IMR-90 (cell line): ENCODE measurements at regions not wholly inside any gene's neighbourhood (a gene's known extent, or its start where the extent isn't known, plus 50 kb on each side); places are given as distances from the start of the nearest gene placed in this dataset.

Source experiments
- ATAC-seq: fragments of 200-7000 bp; cut with Tn5 transposase; 2 replicates; pipeline ENCODE4 v1.9.1; 2020; ENCODE audit warnings: low read depth, mild to moderate bottlenecking, moderate library complexity
- BruUV-seq: library from RNA; stranded (reverse); fragments of 400-500 nt; replicated peaks from 2 replicates; lab custom pipeline; 2021; lab: Mats Ljungman, UMichigan
- CTCF ChIA-PET: fragments of 300-600 bp; formaldehyde crosslinking; extraction: SDS; loops from one replicate; lab custom pipeline; 2021; ENCODE audit warnings: antibody characterized with exemption; lab: Yijun Ruan, JAX
- POLR2A ChIA-PET: fragments of 300-600 bp; sonication (Branson Sonifier 250); formaldehyde crosslinking; loops from one replicate; lab custom pipeline; 2022; ENCODE audit warnings: antibody characterized with exemption; ENCODE audit not compliant: unreplicated experiment; lab: Charles Lee
- DNase-seq: peaks from one replicate; pipeline ENCODE4 v3.0.0; 2013
- H2AFZ ChIP-seq: replicated peaks from 2 replicates; pipeline ENCODE3; 2013; ENCODE audit warnings: low read length, mild to moderate bottlenecking; ENCODE audit not compliant: poor library complexity
- H2AK5ac ChIP-seq: 2 replicates; pipeline ENCODE4 v1.6.1; 2013; ENCODE audit warnings: low read depth, low read length, inconsistent platforms
- H2AK9ac ChIP-seq: replicated peaks from 2 replicates; pipeline ENCODE3; 2013; ENCODE audit warnings: mild to moderate bottlenecking, low read depth, low read length, moderate library complexity; ENCODE audit not compliant: poor library complexity
- H2BK120ac ChIP-seq: 2 replicates; pipeline ENCODE4 v1.6.1; 2013; ENCODE audit warnings: low read depth, low read length, inconsistent platforms
- H2BK15ac ChIP-seq: 3 replicates; pipeline ENCODE4 v1.6.1; 2013; ENCODE audit warnings: low read depth, low read length, inconsistent platforms
- H2BK20ac ChIP-seq: 2 replicates; pipeline ENCODE4 v1.6.1; 2013; ENCODE audit warnings: low read depth, mild to moderate bottlenecking, inconsistent platforms, low read length, moderate library complexity
- H2BK5ac ChIP-seq: 2 replicates; pipeline ENCODE4 v1.6.1; 2013; ENCODE audit warnings: mild to moderate bottlenecking, low read depth, low read length, inconsistent platforms; ENCODE audit not compliant: poor library complexity, severe bottlenecking
- H3K14ac ChIP-seq: replicated peaks from 2 replicates; pipeline ENCODE4 v1.6.1; 2013; ENCODE audit warnings: low read depth, low read length, inconsistent platforms
- H3K18ac ChIP-seq: 2 replicates; pipeline ENCODE4 v1.6.1; 2013; ENCODE audit warnings: low read depth, low read length, control low read depth
- H3K23ac ChIP-seq: 2 replicates; pipeline ENCODE4 v1.6.1; 2013; ENCODE audit warnings: low read depth, low read length, inconsistent platforms
- H3K27ac ChIP-seq: 2 replicates; pipeline ENCODE4 v1.5.1; 2013; ENCODE audit warnings: mild to moderate bottlenecking, control low read depth, low read length; ENCODE audit not compliant: insufficient read depth
- H3K27me3 ChIP-seq: 2 replicates; pipeline ENCODE4 v1.6.1; 2013; ENCODE audit warnings: low read length; ENCODE audit not compliant: control insufficient read depth, insufficient read depth
- H3K36me3 ChIP-seq: 2 replicates; pipeline ENCODE4 v1.6.1; 2013; ENCODE audit warnings: low read length, mixed read lengths; ENCODE audit not compliant: control insufficient read depth, insufficient read depth
- H3K4ac ChIP-seq: 2 replicates; pipeline ENCODE4 v1.6.1; 2013; ENCODE audit warnings: low read depth, low read length, inconsistent platforms
- H3K4me1 ChIP-seq: 2 replicates; pipeline ENCODE4 v1.6.1; 2013; ENCODE audit warnings: low read length, mixed read lengths; ENCODE audit not compliant: control insufficient read depth, insufficient read depth
- H3K4me2 ChIP-seq: 2 replicates; pipeline ENCODE4 v1.6.1; 2013; ENCODE audit warnings: low read depth, mild to moderate bottlenecking, control low read depth, low read length, moderate library complexity
- H3K4me3 ChIP-seq: 2 replicates; pipeline ENCODE4 v1.5.1; 2013; ENCODE audit warnings: low read depth, mild to moderate bottlenecking, control low read depth, low read length, moderate library complexity; ENCODE audit not compliant: insufficient read depth
- H3K56ac ChIP-seq: 2 replicates; pipeline ENCODE4 v1.6.1; 2013; ENCODE audit warnings: low read length, inconsistent platforms; ENCODE audit not compliant: insufficient read depth; ENCODE audit errors: extremely low read depth
- H3K79me1 ChIP-seq, 2 experiments: 2 replicates each; pipeline ENCODE4 v1.6.1; 2013; ENCODE audit warnings: low read length in 2 of 2, inconsistent platforms in 1 of 2, low read depth in 1 of 2
- H3K9ac ChIP-seq: 2 replicates; pipeline ENCODE4 v1.6.1; 2013; ENCODE audit warnings: low read depth, low read length, control low read depth
- H3K9me1 ChIP-seq: 2 replicates; pipeline ENCODE4 v1.6.1; 2013; ENCODE audit warnings: low read length, inconsistent platforms; ENCODE audit not compliant: insufficient read depth
- H3K9me3 ChIP-seq: 2 replicates; pipeline ENCODE4 v1.6.1; 2013; ENCODE audit warnings: low read length; ENCODE audit not compliant: control insufficient read depth, insufficient read depth
- H4K20me1 ChIP-seq: 2 replicates; pipeline ENCODE4 v1.6.1; 2013; ENCODE audit warnings: low read length, inconsistent platforms; ENCODE audit not compliant: insufficient read depth
- H4K5ac ChIP-seq: 2 replicates; pipeline ENCODE4 v1.6.1; 2013; ENCODE audit warnings: mild to moderate bottlenecking, low read depth, low read length, control low read depth
- H4K8ac ChIP-seq, 2 experiments: 2 replicates each; pipeline ENCODE4 v1.6.1; 2013; ENCODE audit warnings: low read depth in 2 of 2, low read length in 2 of 2, control low read depth in 1 of 2, inconsistent platforms in 1 of 2
- H4K91ac ChIP-seq: 2 replicates; pipeline ENCODE4 v1.6.1; 2013; ENCODE audit warnings: low read depth, low read length, inconsistent platforms; ENCODE audit not compliant: insufficient read depth
- BHLHE40 ChIP-seq: fragments of 150-350 bp; IDR thresholded peaks from 2 replicates; pipeline ENCODE4 v1.6.1; 2016; ENCODE audit warnings: mild to moderate bottlenecking, low read depth, low read length
- CEBPB ChIP-seq: IDR thresholded peaks from 2 replicates; pipeline ENCODE4 v1.6.1; 2012; ENCODE audit warnings: low read depth, low read length, improper control_type of control experiment
- CHD1 ChIP-seq: IDR thresholded peaks from 2 replicates; pipeline ENCODE4 v1.6.1; 2012; ENCODE audit warnings: low read depth, low read length, improper control_type of control experiment
- CTCF ChIP-seq: conservative IDR thresholded peaks from 2 replicates; pipeline ENCODE4 v1.5.1; 2012; ENCODE audit warnings: mild to moderate bottlenecking, low read depth, low read length, improper control_type of control experiment
- FOS ChIP-seq: fragments of 150-350 bp; IDR thresholded peaks from 2 replicates; pipeline ENCODE4 v1.6.1; 2016; ENCODE audit warnings: low read depth, low read length
- MAFK ChIP-seq: IDR thresholded peaks from 2 replicates; pipeline ENCODE4 v1.6.1; 2012; ENCODE audit warnings: low read depth, low read length, improper control_type of control experiment
- MAZ ChIP-seq: IDR thresholded peaks from 2 replicates; pipeline ENCODE4 v1.6.1; 2012; ENCODE audit warnings: low read depth, mild to moderate bottlenecking, low read length, improper control_type of control experiment, moderate library complexity, borderline replicate concordance
- MXI1 ChIP-seq: IDR thresholded peaks from 2 replicates; pipeline ENCODE4 v1.6.1; 2012; ENCODE audit warnings: low read depth, mild to moderate bottlenecking, low read length, moderate library complexity, borderline replicate concordance
- NFE2L2 ChIP-seq: fragments of 150-350 bp; IDR thresholded peaks from 2 replicates; pipeline ENCODE4 v1.6.1; 2016; ENCODE audit warnings: low read depth, mild to moderate bottlenecking, low read length
- POLR2A ChIP-seq: IDR thresholded peaks from 2 replicates; pipeline ENCODE4 v1.6.1; 2012; ENCODE audit warnings: mild to moderate bottlenecking, low read depth, low read length
- RAD21 ChIP-seq: IDR thresholded peaks from 2 replicates; pipeline ENCODE4 v1.6.1; 2012; ENCODE audit warnings: low read length, improper control_type of control experiment
- RCOR1 ChIP-seq: IDR thresholded peaks from 2 replicates; pipeline ENCODE4 v1.6.1; 2012; ENCODE audit warnings: mild to moderate bottlenecking, low read length, improper control_type of control experiment; ENCODE audit not compliant: insufficient replicate concordance
- RFX5 ChIP-seq: IDR thresholded peaks from 2 replicates; pipeline ENCODE4 v1.8.0; 2012; ENCODE audit warnings: low read depth, mild to moderate bottlenecking, low read length, moderate library complexity
- SMC3 ChIP-seq: fragments of 150-350 bp; IDR thresholded peaks from 2 replicates; pipeline ENCODE4 v1.6.1; 2016; ENCODE audit warnings: low read depth, mild to moderate bottlenecking, antibody characterized with exemption, low read length, moderate library complexity
- WGBS, 2 experiments: methylation state at CpG; one replicate each; pipeline versions ENCODE4 v1.1.5 to v1.1.7; 2013; ENCODE audit warnings: missing lambda C conversion rate in 2 of 2; ENCODE audit not compliant: insufficient read length in 1 of 2; ENCODE audit errors: extremely low coverage in 2 of 2; 5-methylcytosine and 5-hydroxymethylcytosine counted together
- dilution Hi-C: fragments of 300-500 bp; cut with HindIII; formaldehyde crosslinking; loops from one replicate; pipeline ENCODE4 v1.14.3; 2018; ENCODE audit warnings: low sequenced_read_pairs; ENCODE audit not compliant: unreplicated experiment
- in situ Hi-C: fragments of 300-500 bp; cut with MboI; formaldehyde crosslinking; loops from 3 replicates; pipeline ENCODE4 v1.14.3; 2019; ENCODE audit warnings: low sequenced_read_pairs, inconsistent platforms, mixed read lengths
- intact Hi-C: fragments of 100-400 bp; cut with micrococcal nuclease; formaldehyde crosslinking; loops from 2 replicates; pipeline ENCODE4 v1.10.0; 2022
- TF ChIP-seq, protein P1 (sequence below): fragments of 150-350 bp; IDR thresholded peaks from 2 replicates; pipeline ENCODE4 v1.6.1; 2017; ENCODE audit warnings: mild to moderate bottlenecking, antibody characterized with exemption, low read length, low read depth
- TF ChIP-seq, protein P2 (sequence below): fragments of 150-350 bp; IDR thresholded peaks from 2 replicates; pipeline ENCODE4 v1.6.1; 2016; ENCODE audit warnings: low read depth, mild to moderate bottlenecking, low read length, moderate library complexity, borderline replicate concordance

DNA sequence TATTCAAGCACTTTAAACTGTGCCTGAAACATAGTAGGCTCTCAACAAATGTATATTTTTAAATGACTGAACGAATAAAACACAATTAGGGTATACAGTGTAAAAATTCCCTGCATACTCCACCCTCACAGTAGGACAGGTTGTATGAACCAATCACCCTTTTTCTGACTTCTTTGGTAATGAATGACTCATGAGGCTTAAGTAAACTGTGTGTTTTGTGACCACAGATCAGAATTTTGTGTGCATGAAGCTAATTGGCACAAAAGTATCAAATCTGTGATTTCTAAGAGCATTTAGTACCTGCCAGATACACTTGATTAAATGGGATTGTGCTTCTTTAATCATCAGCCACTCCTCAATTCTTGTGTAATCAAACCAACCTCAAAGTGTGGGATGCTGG, 109.9 kb upstream of the MAP4K3 start:
- Histone ChIP-seq H3K4me2 (no peak overlapping the region), H2AK9ac (peak overlapping the region; percentile 29), H2AFZ (no peak overlapping the region), H2BK5ac (peak overlapping the region; percentile 52), H3K23ac (peak overlapping the region; percentile 40; the same call in 1 of the 2 replicates), H2BK15ac (peak overlapping the region; percentile 85; the same call in 1 of the 3 replicates), H2BK20ac (peak overlapping the region; percentile 94), H3K4ac (peak overlapping the region; percentile 87), H3K56ac (peak overlapping the region; percentile 52), H2AK5ac (peak overlapping the region; percentile 91), H3K36me3 (no peaks in the 10 kb centered on the region), H3K27ac (no peak overlapping the region), H4K5ac (no peak overlapping the region), H3K4me1 (0 out of 2 replicates have a peak, but pooled peaks cover 2% of the 10 kb centered on the region), H4K8ac (peak overlapping the region; percentile 44 to 76; a peak in 2 of 4 replicates), H4K20me1 (no peaks in the 10 kb centered on the region), H4K91ac (peak overlapping the region; percentile 80), H3K27me3 (no peaks in the 10 kb centered on the region), H3K4me3 (no peak overlapping the region), H3K79me1 (no peaks in the 10 kb centered on the region), H3K18ac (0 out of 2 replicates have a peak overlapping the region, but pooled peaks have one; percentile 49), H2BK120ac (peak overlapping the region; percentile 91), H3K9me1 (peaks cover 7% of the 10 kb centered on the region), H3K9ac (no peak overlapping the region), H3K9me3 (peaks cover 4% of the 10 kb centered on the region), H3K14ac (peak overlapping the region; percentile 70; the same call in 1 of the 2 replicates)
- WGBS, 2 experiments: no CpG with 5 or more reads among the region's 1 CpG
- POLR2A ChIA-PET: no interaction called here
- CTCF ChIA-PET: interaction anchor here (0.6 to 1.0 kb wide), 2 partner anchors 16 to 61 kb away, joined by 3 to 4 read pairs; no protein-coding TSS in a partner anchor
- dilution Hi-C loops (no loop called here), in situ Hi-C loops (no loop called here), intact Hi-C loops (no loop called here)
- no peak for ATAC-seq
- peak; percentile 42 for DNase-seq
- BruUV-seq: no TSS peak
- TF ChIP-seq CTCF (no peak), SMC3 (no peak), CHD1 (no peak), MAFK (no peak), FOS (no peak; the same call in 1 of the 2 replicates), MXI1 (no peak), RFX5 (no peak), RCOR1 (no peak), CEBPB (no peak), POLR2A (no peak), NFE2L2 (no peak), BHLHE40 (no peak), RAD21 (no peak), MAZ (no peak)
- TF ChIP-seq, protein P1, sequence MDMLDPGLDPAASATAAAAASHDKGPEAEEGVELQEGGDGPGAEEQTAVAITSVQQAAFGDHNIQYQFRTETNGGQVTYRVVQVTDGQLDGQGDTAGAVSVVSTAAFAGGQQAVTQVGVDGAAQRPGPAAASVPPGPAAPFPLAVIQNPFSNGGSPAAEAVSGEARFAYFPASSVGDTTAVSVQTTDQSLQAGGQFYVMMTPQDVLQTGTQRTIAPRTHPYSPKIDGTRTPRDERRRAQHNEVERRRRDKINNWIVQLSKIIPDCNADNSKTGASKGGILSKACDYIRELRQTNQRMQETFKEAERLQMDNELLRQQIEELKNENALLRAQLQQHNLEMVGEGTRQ: no peak
- TF ChIP-seq, protein P2, sequence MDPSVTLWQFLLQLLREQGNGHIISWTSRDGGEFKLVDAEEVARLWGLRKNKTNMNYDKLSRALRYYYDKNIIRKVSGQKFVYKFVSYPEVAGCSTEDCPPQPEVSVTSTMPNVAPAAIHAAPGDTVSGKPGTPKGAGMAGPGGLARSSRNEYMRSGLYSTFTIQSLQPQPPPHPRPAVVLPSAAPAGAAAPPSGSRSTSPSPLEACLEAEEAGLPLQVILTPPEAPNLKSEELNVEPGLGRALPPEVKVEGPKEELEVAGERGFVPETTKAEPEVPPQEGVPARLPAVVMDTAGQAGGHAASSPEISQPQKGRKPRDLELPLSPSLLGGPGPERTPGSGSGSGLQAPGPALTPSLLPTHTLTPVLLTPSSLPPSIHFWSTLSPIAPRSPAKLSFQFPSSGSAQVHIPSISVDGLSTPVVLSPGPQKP: no peak
